NCI-H1694 (cell line): ENCODE measurements at regions not wholly inside any gene's neighbourhood (a gene's known extent, or its start where the extent isn't known, plus 50 kb on each side); places are given as distances from the start of the nearest gene placed in this dataset.
"Not testable (repeated sequence)": the region's sequence is repeated elsewhere in the genome, so short reads cannot be mapped to it uniquely, and the experiment has no call there.

Experiments
- DNase-seq: peaks from one replicate; lab custom pipeline; 2025; lab: John Stamatoyannopoulos, UW

DNA sequence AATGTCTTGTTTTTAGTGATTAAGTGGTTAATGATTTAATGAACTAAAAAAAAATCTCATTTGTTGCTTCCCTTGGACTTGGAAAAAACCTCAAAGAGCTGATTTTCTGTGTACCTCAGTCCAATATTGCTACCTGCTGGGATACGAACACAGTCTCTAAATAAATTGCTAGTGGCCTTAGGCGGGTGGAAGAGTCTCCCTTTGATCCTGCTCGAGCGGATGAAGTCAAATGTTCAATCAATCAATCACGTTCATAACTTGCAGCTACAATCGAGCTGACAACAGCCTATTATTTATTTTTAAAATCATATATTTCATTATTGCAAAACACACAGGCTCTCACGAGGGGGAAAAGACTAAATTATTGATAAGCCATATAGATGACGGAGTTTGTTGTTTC is 57.3 kb upstream of the HABP2 start:
- DNase-seq: no peak

- DNase-seq: no peak
These were observed 56.4 kb upstream of the HABP2 start for GRCh38 chr10:113496111-113497109.

GRCh38 chr10:113497198-113497597 is 55.7 kb upstream of the HABP2 start:
- no peak for DNase-seq

DNA sequence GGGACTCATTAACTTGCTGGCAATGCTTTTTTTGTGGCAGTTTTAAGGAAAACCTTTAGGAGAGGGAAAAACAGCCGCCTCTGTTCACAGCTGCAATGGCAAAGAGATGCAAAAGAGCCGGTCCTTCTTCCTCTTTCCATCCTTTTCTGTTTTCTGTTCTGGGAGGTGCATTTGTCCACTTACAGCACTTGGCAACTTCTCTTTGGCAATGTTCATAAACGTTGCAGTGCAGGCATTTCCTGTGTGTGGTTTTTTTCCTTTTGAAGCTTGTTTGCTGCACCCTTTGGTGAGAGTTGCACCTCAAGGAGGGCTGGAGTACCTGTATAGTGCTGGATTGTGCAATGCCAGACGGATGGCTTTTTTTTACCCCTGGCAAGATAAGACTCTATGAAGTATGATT is 53.9 kb upstream of the HABP2 start:
- no peak for DNase-seq

DNA sequence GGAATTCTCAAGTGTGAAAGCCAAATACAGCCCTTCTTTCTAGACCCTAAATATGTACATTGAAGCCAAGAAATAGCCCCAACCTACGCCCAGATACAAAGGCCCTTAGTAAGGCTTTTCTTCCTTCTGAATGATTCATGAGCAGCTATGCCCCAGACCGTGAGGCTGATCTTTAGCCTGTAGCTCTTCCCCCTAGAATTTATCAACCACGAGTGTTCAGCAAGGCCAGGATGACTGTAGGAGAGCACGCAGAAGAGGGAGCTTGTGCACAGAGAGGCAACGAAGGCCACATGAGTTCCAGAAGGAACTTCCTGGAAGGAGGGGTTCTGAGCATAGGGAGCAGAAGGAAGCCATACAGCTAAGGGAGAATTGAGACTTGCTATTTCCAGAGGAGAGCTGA is 53.0 kb upstream of the HABP2 start:
- no peak for DNase-seq

DNA sequence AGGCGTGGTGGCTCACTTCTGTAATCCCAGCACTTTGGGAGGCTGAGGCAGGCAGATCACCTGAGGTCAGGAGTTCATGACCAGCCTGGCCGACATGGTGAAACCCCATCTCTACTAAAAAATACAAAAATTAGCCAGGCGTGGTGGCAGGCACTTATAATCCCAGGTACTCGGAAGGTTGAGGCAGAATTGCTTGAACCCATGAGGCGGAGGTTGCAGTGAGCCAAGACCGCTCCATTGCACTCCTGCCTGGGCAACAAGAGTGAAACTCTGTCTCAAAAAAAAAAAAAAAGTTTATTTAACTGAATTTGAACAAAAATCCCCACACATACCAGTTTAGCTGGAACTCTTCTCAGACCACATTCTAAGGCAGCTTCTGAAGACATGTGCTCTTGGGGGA is 51.8 kb upstream of the HABP2 start:
- not testable (repeated sequence) for DNase-seq
